ENCODE measurements at regions not wholly inside any gene's neighbourhood (a gene's known extent, or its start where the extent isn't known, plus 50 kb on each side); places are given as distances from the start of the nearest gene placed in this dataset.

GRCh38 chr1:55374801-55375616, 159.8 kb upstream of the USP24 start:
- no peak for DNase-seq

- DNase-seq, result no peak
Observed at GRCh38 chr1:55374216-55374615, 159.1 kb upstream of the USP24 start.

- DNase-seq, result no peak
Observed at GRCh38 chr1:55369474-55369873, 154.3 kb upstream of the USP24 start.

- DNase-seq, result no peak
Observed at GRCh38 chr1:55368698-55369097, 153.5 kb upstream of the USP24 start.

GRCh38 chr1:55367273-55367672, 152.1 kb upstream of the USP24 start:
- DNase-seq, result no peak

GRCh38 chr1:55364216-55364615, 149.1 kb upstream of the USP24 start:
- DNase-seq, result no peak

- no peak for DNase-seq
Observed at GRCh38 chr1:55363268-55363667, 148.1 kb upstream of the USP24 start.

GRCh38 chr1:55362558-55362957, 147.4 kb upstream of the USP24 start:
- no peak for DNase-seq

- no peak for DNase-seq
Observed at GRCh38 chr1:55359611-55360010, 144.4 kb upstream of the USP24 start.

GRCh38 chr1:55358581-55358980, 143.4 kb upstream of the USP24 start:
- no peak for DNase-seq

GRCh38 chr1:55355549-55355948, 140.4 kb upstream of the USP24 start:
- no peak for DNase-seq

- no peak for DNase-seq
Observed at GRCh38 chr1:55353707-55354620, 138.8 kb upstream of the USP24 start.

GRCh38 chr1:55352811-55353180, 137.6 kb upstream of the USP24 start:
- no peak for DNase-seq

GRCh38 chr1:55352080-55352810, 137.1 kb upstream of the USP24 start:
- DNase-seq, result no peak

- no peak for DNase-seq
Observed at GRCh38 chr1:55348356-55348755, 133.2 kb upstream of the USP24 start.

GRCh38 chr1:55347866-55348265, 132.7 kb upstream of the USP24 start:
- no peak for DNase-seq

- no peak for DNase-seq
Observed at GRCh38 chr1:55347041-55347440, 131.9 kb upstream of the USP24 start.

GRCh38 chr1:55346586-55346985, 131.4 kb upstream of the USP24 start:
- no peak for DNase-seq

GRCh38 chr1:55339681-55340080, 124.5 kb upstream of the USP24 start:
- DNase-seq, result no peak

- DNase-seq, result no peak
Observed at GRCh38 chr1:55338448-55338820, 123.3 kb upstream of the USP24 start.

GRCh38 chr1:55337801-55338447, 122.8 kb upstream of the USP24 start:
- no peak for DNase-seq

- DNase-seq, result no peak
Observed at GRCh38 chr1:55334797-55335196, 119.6 kb upstream of the USP24 start.

GRCh38 chr1:55334160-55334559, 119.0 kb upstream of the USP24 start:
- no peak for DNase-seq

Data from activated CD4-positive, alpha-beta T cell treated with anti-CD3 and anti-CD28 coated beads, Interleukin-2, amount 50 U/mL, for 4 hours (primary cell).